ENCODE measurements at regions not wholly inside any gene's neighbourhood (a gene's known extent, or its start where the extent isn't known, plus 50 kb on each side); places are given as distances from the start of the nearest gene placed in this dataset.

- TF ChIP-seq TP53 (CRISPR knock-in tag; IDR thresholded peaks at IDR 0.05) (no peak), NFYB (CRISPR knock-in tag; conservative IDR thresholded peaks at IDR 0.05; ENCODE audit: low read depth) (no peak), FOXP1 (CRISPR knock-in tag; IDR thresholded peaks at IDR 0.05; ENCODE audit: borderline replicate concordance) (no peak), CTCF (IDR thresholded peaks at IDR 0.05) (no peak), PREB (CRISPR knock-in tag; IDR thresholded peaks at IDR 0.05; ENCODE audit: borderline replicate concordance) (no peak), ZMAT4 (CRISPR knock-in tag; IDR thresholded peaks at IDR 0.05) (no peak), USF2 (CRISPR knock-in tag; IDR thresholded peaks at IDR 0.05) (no peak)
These were observed 540.3 kb downstream of the XYLT1 start for GRCh38 chr16:16930309-16931000.

Measured in WTC11 (cell line).